ENCODE measurements at regions not wholly inside any gene's neighbourhood (a gene's known extent, or its start where the extent isn't known, plus 50 kb on each side); places are given as distances from the start of the nearest gene placed in this dataset.

DNA sequence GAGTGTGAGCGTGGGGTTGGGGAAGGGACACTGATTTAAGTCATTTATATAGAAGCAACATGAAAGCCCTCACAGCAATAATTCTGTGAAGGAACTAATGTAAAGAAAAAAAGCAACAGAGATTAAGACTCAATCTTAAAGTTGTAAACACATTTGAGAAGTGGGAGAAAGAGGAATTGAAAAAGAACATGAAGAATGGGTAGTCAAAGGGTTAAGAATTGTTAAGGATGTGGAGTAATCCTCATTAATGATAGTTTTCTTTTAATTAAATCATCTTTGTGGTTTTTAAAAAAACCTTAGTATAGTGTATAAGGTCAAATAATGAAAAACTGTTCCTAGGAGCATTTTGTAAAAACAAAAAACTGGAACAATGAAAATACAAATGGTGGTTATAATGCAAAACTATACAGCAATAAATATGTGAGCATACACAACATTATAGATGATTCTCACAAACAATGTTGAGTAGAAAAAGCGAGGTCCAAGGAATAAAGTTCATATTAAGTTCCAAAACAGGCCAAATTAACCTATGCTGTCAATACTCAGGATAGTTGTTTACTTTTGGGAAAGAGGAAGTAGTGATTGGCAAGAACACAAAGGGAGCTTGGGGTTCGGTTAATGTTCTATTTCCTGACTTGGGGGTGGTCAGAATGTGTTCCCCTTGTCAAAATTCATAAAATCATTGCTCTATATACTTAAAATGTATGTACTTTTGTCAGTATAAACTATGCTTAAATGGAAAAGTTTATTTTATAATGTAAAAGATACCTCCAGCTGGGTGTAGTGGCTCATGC is 120.4 kb upstream of the ATF7IP start:
- no peak for TF ChIP-seq FOXP2 (optimal IDR thresholded peaks at IDR 0.05; ENCODE audit: control extremely low read depth, extremely low read length, insufficient read depth)
- TF ChIP-seq POLR2AphosphoS5 (IDR thresholded peaks at IDR 0.05; ENCODE audit: borderline replicate concordance, low read depth, low read length), result no peak
- no peak for TF ChIP-seq EZH2 (IDR thresholded peaks at IDR 0.05)
- peak overlapping the region; percentile 57; the same call in 1 of the 2 replicates for H3K27ac ChIP-seq

DNA sequence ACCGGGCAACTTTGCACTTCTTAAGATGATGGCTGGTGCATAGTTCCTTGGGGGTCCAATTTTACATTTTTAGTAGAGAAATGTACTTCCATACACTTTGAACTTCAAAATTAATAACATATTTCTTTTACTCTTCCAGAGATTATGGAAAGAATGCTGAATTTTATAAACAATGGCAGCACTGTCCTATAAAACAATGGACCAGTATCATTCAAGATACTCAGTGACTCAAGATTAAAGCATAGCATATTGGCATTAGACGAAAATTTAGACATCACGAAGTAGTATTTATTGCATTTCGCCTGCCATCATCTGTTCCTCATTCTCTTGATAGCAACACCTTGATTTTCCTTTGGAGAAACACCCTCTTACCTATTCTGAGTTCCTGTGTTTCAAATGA is 118.3 kb upstream of the ATF7IP start:
- H3K9ac ChIP-seq (ENCODE audit: insufficient read length), result no peak overlapping the region
- no peaks in the 10 kb centered on the region for H3K9me3 ChIP-seq (ENCODE audit: low read depth, low read length)
- TF ChIP-seq FOXP2 (optimal IDR thresholded peaks at IDR 0.05; ENCODE audit: control extremely low read depth, extremely low read length, insufficient read depth) (no peak), EZH2 (IDR thresholded peaks at IDR 0.05) (no peak), POLR2AphosphoS5 (IDR thresholded peaks at IDR 0.05; ENCODE audit: borderline replicate concordance, low read depth, low read length) (no peak)

More for the DNA sequence above, 120.4 kb upstream of the ATF7IP start:
- Histone ChIP-seq H3K4me3 (no peak overlapping the region), H3K9ac (ENCODE audit: insufficient read length) (no peak overlapping the region), H3K9me3 (ENCODE audit: low read depth, low read length) (no peaks in the 10 kb centered on the region), H3K36me3 (ENCODE audit: insufficient read depth, low read length) (no peaks in the 10 kb centered on the region)
- DNase-seq (ENCODE audit: low read depth, low spot score), result no peak

DNA sequence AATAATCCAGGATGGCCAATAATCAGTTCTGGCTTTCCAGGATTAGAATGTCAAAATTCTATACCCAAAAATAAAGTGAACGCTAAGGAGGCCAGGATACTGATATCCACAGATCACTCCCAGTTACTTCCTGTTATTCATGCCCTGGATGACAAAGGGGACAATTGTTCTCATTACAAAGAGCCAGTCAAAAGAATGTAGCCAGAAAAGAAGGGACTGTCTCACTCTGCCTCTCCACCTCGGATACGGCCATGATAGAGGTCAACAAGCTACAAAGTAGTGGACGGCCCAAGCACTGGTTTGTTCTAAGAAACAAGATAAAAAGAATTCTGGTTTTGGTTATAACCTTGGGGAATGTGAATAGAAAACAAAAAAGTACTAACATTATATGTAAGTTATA is 116.1 kb upstream of the ATF7IP start:
- no peaks in the 10 kb centered on the region for H3K9me3 ChIP-seq (ENCODE audit: low read depth, low read length)
- H3K4me3 ChIP-seq, result no peak overlapping the region
- H3K9ac ChIP-seq (ENCODE audit: insufficient read length), result no peak overlapping the region
- H3K27ac ChIP-seq, result no peak overlapping the region
- H3K36me3 ChIP-seq (ENCODE audit: insufficient read depth, low read length), result no peaks in the 10 kb centered on the region
- DNase-seq (ENCODE audit: low read depth, low spot score), result no peak
- TF ChIP-seq FOXP2 (optimal IDR thresholded peaks at IDR 0.05; ENCODE audit: control extremely low read depth, extremely low read length, insufficient read depth) (no peak), EZH2 (IDR thresholded peaks at IDR 0.05) (no peak), POLR2AphosphoS5 (IDR thresholded peaks at IDR 0.05; ENCODE audit: borderline replicate concordance, low read depth, low read length) (no peak)

More for the DNA sequence above, 118.3 kb upstream of the ATF7IP start:
- no peak overlapping the region for H3K27ac ChIP-seq
- DNase-seq (ENCODE audit: low read depth, low spot score), result no peak
- H3K36me3 ChIP-seq (ENCODE audit: insufficient read depth, low read length), result no peaks in the 10 kb centered on the region
- H3K4me3 ChIP-seq, result no peak overlapping the region

DNA sequence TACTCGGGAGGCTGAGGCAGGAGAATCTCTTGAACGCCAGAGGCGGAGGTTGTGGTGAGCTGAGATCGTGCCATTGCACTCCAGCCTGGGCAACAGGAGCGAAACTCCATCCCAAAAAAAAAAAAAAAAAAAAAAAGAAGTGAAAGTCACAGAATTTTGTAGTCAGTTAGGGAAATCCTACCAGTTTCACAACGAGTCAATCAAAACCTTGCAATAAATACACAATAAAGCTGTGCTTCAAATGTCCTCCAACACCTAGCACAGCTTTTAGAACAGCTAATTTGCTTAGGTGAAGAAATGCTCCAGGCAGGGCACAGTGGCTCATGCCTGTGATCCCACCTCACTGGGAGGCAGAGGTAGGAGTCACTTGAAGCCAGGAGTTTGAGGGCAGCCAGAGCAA is 112.8 kb upstream of the ATF7IP start:
- no peak for DNase-seq (ENCODE audit: low read depth, low spot score)
- no peak for TF ChIP-seq FOXP2 (optimal IDR thresholded peaks at IDR 0.05; ENCODE audit: control extremely low read depth, extremely low read length, insufficient read depth)
- no peak for TF ChIP-seq EZH2 (IDR thresholded peaks at IDR 0.05)
- no peak for TF ChIP-seq POLR2AphosphoS5 (IDR thresholded peaks at IDR 0.05; ENCODE audit: borderline replicate concordance, low read depth, low read length)

DNA sequence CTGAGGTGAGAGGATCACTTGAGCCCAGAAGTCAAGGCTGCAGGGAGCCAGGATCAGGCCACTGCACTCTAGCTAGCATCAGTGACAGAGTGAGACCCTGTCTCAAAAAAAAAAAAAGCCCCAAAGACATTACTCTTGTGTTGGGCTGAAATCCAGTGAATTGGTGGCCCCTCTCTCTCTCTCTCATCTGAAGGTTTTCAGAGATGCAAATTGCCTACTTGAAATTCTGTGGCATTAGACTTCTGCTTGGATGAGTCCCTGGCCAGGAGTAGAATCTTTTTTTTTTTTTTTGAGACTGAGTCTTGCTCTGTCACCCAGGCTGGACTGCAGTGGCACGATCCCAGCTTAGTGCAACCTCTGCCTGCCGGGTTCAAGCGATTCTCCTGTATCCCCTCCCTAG is 112.0 kb upstream of the ATF7IP start:
- H3K9me3 ChIP-seq (ENCODE audit: low read depth, low read length), result no peaks in the 10 kb centered on the region; the same call in 1 of the 2 replicates
- no peak overlapping the region for H3K9ac ChIP-seq (ENCODE audit: insufficient read length)
- no peak overlapping the region for H3K4me3 ChIP-seq
- H3K27ac ChIP-seq, result no peak overlapping the region
- DNase-seq (ENCODE audit: low read depth, low spot score), result no peak
- H3K36me3 ChIP-seq (ENCODE audit: insufficient read depth, low read length), result no peaks in the 10 kb centered on the region
- TF ChIP-seq POLR2AphosphoS5 (IDR thresholded peaks at IDR 0.05; ENCODE audit: borderline replicate concordance, low read depth, low read length), result no peak
- no peak for TF ChIP-seq EZH2 (IDR thresholded peaks at IDR 0.05)
- TF ChIP-seq FOXP2 (optimal IDR thresholded peaks at IDR 0.05; ENCODE audit: control extremely low read depth, extremely low read length, insufficient read depth), result no peak

More for the DNA sequence above, 112.8 kb upstream of the ATF7IP start:
- Histone ChIP-seq H3K27ac (no peak overlapping the region), H3K36me3 (ENCODE audit: insufficient read depth, low read length) (no peaks in the 10 kb centered on the region), H3K9me3 (ENCODE audit: low read depth, low read length) (no peaks in the 10 kb centered on the region), H3K9ac (ENCODE audit: insufficient read length) (no peak overlapping the region), H3K4me3 (no peak overlapping the region)

DNA sequence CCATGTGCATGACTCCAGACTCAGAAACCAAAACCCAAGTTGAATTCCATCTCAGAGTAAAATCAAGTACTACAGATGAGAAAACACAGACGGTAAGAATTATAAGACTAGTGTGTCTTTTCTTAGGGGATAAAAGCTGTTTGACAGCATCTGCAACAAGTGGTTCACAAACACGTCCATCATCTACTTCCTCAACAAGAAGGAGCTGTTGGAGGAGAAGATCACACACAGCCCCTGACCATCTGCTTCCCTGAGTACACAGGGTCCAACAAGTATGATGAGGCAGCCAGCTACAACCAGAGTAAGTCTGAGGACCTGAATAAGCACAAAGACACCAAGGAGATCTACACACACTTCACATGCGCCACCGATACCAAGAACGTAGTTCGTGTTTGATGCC is 110.7 kb upstream of the ATF7IP start:
- TF ChIP-seq FOXP2 (optimal IDR thresholded peaks at IDR 0.05; ENCODE audit: control extremely low read depth, extremely low read length, insufficient read depth), result no peak
- no peak for TF ChIP-seq EZH2 (IDR thresholded peaks at IDR 0.05)
- TF ChIP-seq POLR2AphosphoS5 (IDR thresholded peaks at IDR 0.05; ENCODE audit: borderline replicate concordance, low read depth, low read length), result no peak
- peaks cover 3% of the 10 kb centered on the region; the same call in 1 of the 2 replicates for H3K36me3 ChIP-seq (ENCODE audit: insufficient read depth, low read length)
- no peak for DNase-seq (ENCODE audit: low read depth, low spot score)
- H3K4me3 ChIP-seq, result no peak overlapping the region
- H3K9ac ChIP-seq (ENCODE audit: insufficient read length), result no peak overlapping the region
- H3K9me3 ChIP-seq (ENCODE audit: low read depth, low read length), result peaks cover 4% of the 10 kb centered on the region; the same call in 1 of the 2 replicates
- H3K27ac ChIP-seq, result no peak overlapping the region

DNA sequence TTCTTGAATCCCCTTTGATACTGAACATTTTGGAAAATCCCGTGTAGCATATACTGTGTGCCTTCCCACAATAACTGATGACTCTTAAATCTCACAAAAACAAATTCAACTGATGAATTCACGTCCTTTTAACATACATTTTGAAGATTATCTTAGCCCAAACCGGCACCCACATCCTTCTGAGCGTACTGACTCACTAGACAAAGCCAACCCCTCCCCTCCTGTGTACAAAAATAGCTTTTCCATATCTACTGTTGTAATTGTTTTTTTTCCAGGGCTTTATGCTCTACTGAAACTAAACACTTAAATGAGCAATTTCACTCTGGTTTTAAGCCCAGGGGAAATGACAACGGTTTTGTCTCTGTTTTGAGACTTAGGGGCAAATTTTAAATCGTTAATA is 109.4 kb upstream of the ATF7IP start:
- DNase-seq (ENCODE audit: low read depth, low spot score), result no peak
- Histone ChIP-seq H3K9me3 (ENCODE audit: low read depth, low read length) (peaks cover 8% of the 10 kb centered on the region; the same call in 1 of the 2 replicates), H3K36me3 (ENCODE audit: insufficient read depth, low read length) (peaks cover 3% of the 10 kb centered on the region; the same call in 1 of the 2 replicates), H3K4me3 (no peak overlapping the region), H3K9ac (ENCODE audit: insufficient read length) (peak overlapping the region; percentile 64), H3K27ac (peak overlapping the region; percentile 99)
- TF ChIP-seq FOXP2 (optimal IDR thresholded peaks at IDR 0.05; ENCODE audit: control extremely low read depth, extremely low read length, insufficient read depth), result no peak
- no peak for TF ChIP-seq POLR2AphosphoS5 (IDR thresholded peaks at IDR 0.05; ENCODE audit: borderline replicate concordance, low read depth, low read length)
- TF ChIP-seq EZH2 (IDR thresholded peaks at IDR 0.05), result no peak

DNA sequence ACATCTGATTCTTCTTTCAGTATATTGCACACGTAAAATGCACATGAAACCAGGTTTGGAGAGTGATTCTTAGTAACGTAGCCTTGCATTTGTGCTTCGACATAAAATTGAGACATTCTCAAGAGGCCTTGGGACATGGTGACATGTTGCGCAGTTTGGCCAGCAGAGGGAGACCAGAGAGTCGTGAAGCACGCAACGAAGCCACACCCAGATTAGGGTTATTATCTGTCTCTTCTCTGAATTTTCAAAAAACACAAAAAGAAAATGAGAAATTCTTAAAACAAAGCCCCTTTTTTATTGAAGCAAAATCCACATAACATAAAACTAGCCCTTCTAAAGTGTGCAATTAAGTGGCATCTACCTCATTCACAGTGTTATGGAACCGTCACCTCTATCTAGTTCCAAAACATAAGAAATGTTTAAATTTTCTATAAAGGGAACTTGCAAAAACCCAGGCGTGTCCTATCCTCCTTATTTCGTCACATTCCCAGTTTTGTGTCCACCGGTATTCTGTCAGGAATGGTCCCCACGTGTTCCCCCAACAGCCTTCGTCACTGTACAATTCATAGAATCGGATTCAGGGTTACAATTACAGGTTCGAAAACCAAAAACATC is 108.8 kb upstream of the ATF7IP start:
- Histone ChIP-seq H3K9me3 (ENCODE audit: low read depth, low read length) (peaks cover 8% of the 10 kb centered on the region; the same call in 1 of the 2 replicates), H3K4me3 (peak overlapping the region; percentile 52), H3K27ac (peak overlapping the region; percentile 99), H3K9ac (ENCODE audit: insufficient read length) (peak overlapping the region; percentile 78), H3K36me3 (ENCODE audit: insufficient read depth, low read length) (peaks cover 3% of the 10 kb centered on the region; the same call in 1 of the 2 replicates)
- TF ChIP-seq FOXP2 (optimal IDR thresholded peaks at IDR 0.05; ENCODE audit: control extremely low read depth, extremely low read length, insufficient read depth) (no peak), POLR2AphosphoS5 (IDR thresholded peaks at IDR 0.05; ENCODE audit: borderline replicate concordance, low read depth, low read length) (no peak), EZH2 (IDR thresholded peaks at IDR 0.05) (no peak)
- DNase-seq (ENCODE audit: low read depth, low spot score), result no peak
